ENCODE measurements at regions not wholly inside any gene's neighbourhood (a gene's known extent, or its start where the extent isn't known, plus 50 kb on each side); places are given as distances from the start of the nearest gene placed in this dataset.

- TF ChIP-seq CTCF (IDR thresholded peaks at IDR 0.05) (no peak), POLR2A (IDR thresholded peaks at IDR 0.05) (no peak)
These were observed 1505.6 kb upstream of the SLC10A2 start for GRCh38 chr13:104571893-104572229.
